Chondrocyte (in vitro differentiated cells): ENCODE measurements at regions not wholly inside any gene's neighbourhood (a gene's known extent, or its start where the extent isn't known, plus 50 kb on each side); places are given as distances from the start of the nearest gene placed in this dataset.

Experiments
- DNase-seq: peaks from one replicate; pipeline ENCODE4 v3.0.0; 2021; ENCODE audit warnings: mixed read lengths, low spot score
- H3K27ac Mint-ChIP-seq: one replicate; pipeline ENCODE4 v1.8.0; 2021; ENCODE audit warnings: mild to moderate bottlenecking, moderate library complexity, mixed read lengths; ENCODE audit not compliant: unreplicated experiment
- H3K27me3 Mint-ChIP-seq: 2 replicates; pipeline ENCODE4 v1.8.0; 2021; ENCODE audit warnings: low read depth, mixed read lengths
- H3K36me3 Mint-ChIP-seq: 2 replicates; pipeline ENCODE4 v1.8.0; 2021; ENCODE audit warnings: low read depth, mixed read lengths
- H3K4me1 Mint-ChIP-seq: 2 replicates; pipeline ENCODE4 v1.8.0; 2021; ENCODE audit warnings: low read depth, mild to moderate bottlenecking, mixed read lengths
- H3K4me3 Mint-ChIP-seq: one replicate; pipeline ENCODE4 v1.8.0; 2021; ENCODE audit warnings: mild to moderate bottlenecking, moderate library complexity, mixed read lengths; ENCODE audit not compliant: unreplicated experiment
- H3K9me3 Mint-ChIP-seq: 2 replicates; pipeline ENCODE4 v1.8.0; 2021; ENCODE audit warnings: low read depth, mixed read lengths
- TF ChIP-seq, protein P1 (sequence below): fragments of 200-600 bp; sonication (generic); IDR thresholded peaks from 2 replicates; pipeline ENCODE4 v1.5.0; 2021; ENCODE audit warnings: antibody characterized with exemption, mild to moderate bottlenecking, moderate library complexity

DNA sequence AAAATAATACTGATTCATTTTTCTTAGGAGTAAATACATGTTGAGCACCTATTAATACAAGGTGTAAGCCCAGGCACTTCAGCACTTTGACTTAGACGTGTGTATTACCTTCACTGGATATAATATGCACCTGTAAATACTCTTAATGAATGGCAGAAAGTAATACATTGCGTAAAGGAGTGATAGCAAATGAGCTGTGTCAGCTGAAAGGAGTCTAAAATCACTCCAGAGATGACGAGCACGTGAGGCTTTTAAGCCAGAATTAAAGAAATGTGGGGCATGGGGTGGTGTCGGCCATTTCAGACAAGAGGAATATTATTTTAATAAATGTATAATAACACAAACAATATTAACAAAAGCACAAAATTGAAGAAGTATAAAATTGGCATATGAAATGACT lies 722.7 kb downstream of the EPHA4 start:
- Mint-ChIP-seq H3K9me3 (no peaks in the 10 kb centered on the region), H3K4me3 (no peak overlapping the region), H3K4me1 (peaks cover 12% of the 10 kb centered on the region), H3K27me3 (no peaks in the 10 kb centered on the region), H3K36me3 (no peaks in the 10 kb centered on the region), H3K27ac (no peak overlapping the region)
- TF ChIP-seq, protein P1, sequence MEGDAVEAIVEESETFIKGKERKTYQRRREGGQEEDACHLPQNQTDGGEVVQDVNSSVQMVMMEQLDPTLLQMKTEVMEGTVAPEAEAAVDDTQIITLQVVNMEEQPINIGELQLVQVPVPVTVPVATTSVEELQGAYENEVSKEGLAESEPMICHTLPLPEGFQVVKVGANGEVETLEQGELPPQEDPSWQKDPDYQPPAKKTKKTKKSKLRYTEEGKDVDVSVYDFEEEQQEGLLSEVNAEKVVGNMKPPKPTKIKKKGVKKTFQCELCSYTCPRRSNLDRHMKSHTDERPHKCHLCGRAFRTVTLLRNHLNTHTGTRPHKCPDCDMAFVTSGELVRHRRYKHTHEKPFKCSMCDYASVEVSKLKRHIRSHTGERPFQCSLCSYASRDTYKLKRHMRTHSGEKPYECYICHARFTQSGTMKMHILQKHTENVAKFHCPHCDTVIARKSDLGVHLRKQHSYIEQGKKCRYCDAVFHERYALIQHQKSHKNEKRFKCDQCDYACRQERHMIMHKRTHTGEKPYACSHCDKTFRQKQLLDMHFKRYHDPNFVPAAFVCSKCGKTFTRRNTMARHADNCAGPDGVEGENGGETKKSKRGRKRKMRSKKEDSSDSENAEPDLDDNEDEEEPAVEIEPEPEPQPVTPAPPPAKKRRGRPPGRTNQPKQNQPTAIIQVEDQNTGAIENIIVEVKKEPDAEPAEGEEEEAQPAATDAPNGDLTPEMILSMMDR, result no peak
- DNase-seq, result no peak

GRCh38 chr2:220850116-220850515 lies 722.0 kb downstream of the EPHA4 start:
- DNase-seq, result no peak
- Mint-ChIP-seq H3K4me3 (no peak overlapping the region), H3K27ac (no peak overlapping the region), H3K27me3 (no peaks in the 10 kb centered on the region), H3K9me3 (no peaks in the 10 kb centered on the region), H3K36me3 (no peaks in the 10 kb centered on the region), H3K4me1 (peaks cover 12% of the 10 kb centered on the region)
- TF ChIP-seq, protein P1, result no peak

- Mint-ChIP-seq H3K4me1 (no peaks in the 10 kb centered on the region), H3K27me3 (no peaks in the 10 kb centered on the region), H3K4me3 (no peak overlapping the region), H3K9me3 (no peaks in the 10 kb centered on the region), H3K36me3 (no peaks in the 10 kb centered on the region), H3K27ac (peak overlapping the region; percentile 10)
- no peak for DNase-seq
- TF ChIP-seq, protein P1, result no peak
These were observed 716.8 kb downstream of the EPHA4 start for GRCh38 chr2:220855296-220855695.

GRCh38 chr2:220856486-220856885 lies 715.6 kb downstream of the EPHA4 start:
- H3K27me3 Mint-ChIP-seq, result no peaks in the 10 kb centered on the region
- no peaks in the 10 kb centered on the region for H3K9me3 Mint-ChIP-seq
- TF ChIP-seq, protein P1, result no peak
- DNase-seq, result no peak
- no peak overlapping the region for H3K27ac Mint-ChIP-seq
- no peaks in the 10 kb centered on the region for H3K4me1 Mint-ChIP-seq
- H3K36me3 Mint-ChIP-seq, result no peaks in the 10 kb centered on the region
- H3K4me3 Mint-ChIP-seq, result no peak overlapping the region

- no peak for DNase-seq
- no peaks in the 10 kb centered on the region for H3K27me3 Mint-ChIP-seq
- TF ChIP-seq, protein P1, result no peak
- no peak overlapping the region for H3K27ac Mint-ChIP-seq
- H3K36me3 Mint-ChIP-seq, result no peaks in the 10 kb centered on the region
- no peaks in the 10 kb centered on the region for H3K9me3 Mint-ChIP-seq
- H3K4me1 Mint-ChIP-seq, result no peaks in the 10 kb centered on the region
- H3K4me3 Mint-ChIP-seq, result no peak overlapping the region
These were observed 714.7 kb downstream of the EPHA4 start for GRCh38 chr2:220857368-220857767.
